ENCODE measurements at regions not wholly inside any gene's neighbourhood (a gene's known extent, or its start where the extent isn't known, plus 50 kb on each side); places are given as distances from the start of the nearest gene placed in this dataset.

DNA sequence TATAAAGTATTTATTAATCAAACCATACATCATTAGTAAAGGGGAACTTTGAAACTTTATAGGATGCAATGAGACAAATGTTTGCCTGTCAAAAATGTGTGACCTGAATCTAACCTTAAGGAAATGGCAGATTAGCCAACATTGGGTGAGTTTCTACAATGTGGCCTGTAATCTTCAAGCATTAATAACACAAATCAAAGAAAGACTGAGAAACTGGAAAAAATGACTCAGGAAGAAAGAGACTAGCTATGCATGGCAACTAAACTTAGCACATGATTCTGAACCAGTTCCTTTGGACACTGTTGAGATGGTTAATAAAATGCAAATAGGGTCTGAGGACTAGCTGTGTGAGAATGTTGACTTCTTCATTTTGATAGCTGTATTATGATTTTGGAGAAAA, 628.6 kb upstream of the ID2 start:
- no peak for TF ChIP-seq ZNF274 (IDR thresholded peaks at IDR 0.05; ENCODE audit: low read depth, low read length)
- TF ChIP-seq YY1 (IDR thresholded peaks at IDR 0.05; ENCODE audit: insufficient read depth, insufficient read length), result no peak
- TF ChIP-seq SUZ12 (IDR thresholded peaks at IDR 0.05; ENCODE audit: extremely low read depth, insufficient read depth, insufficient read length), result no peak

All from NT2/D1 (cell line).